CD4-positive, CD25-positive, alpha-beta regulatory T cell (primary cell): ENCODE measurements at regions not wholly inside any gene's neighbourhood (a gene's known extent, or its start where the extent isn't known, plus 50 kb on each side); places are given as distances from the start of the nearest gene placed in this dataset.

Experiments used
- ATAC-seq, 2 donors: fragments of 150-1000 bp; cut with Tn5 transposase; one replicate each; pipeline ENCODE4 v1.10.0; 2021; ENCODE audit warnings: low read depth in 2 of 2, moderate number of reproducible peaks in 2 of 2, moderate library complexity in 1 of 2
- DNase-seq, 3 donors: peaks; one replicate each; pipeline versions ENCODE4 v3.0.0 to v3.0.0-alpha.2; 2012 to 2022; ENCODE audit warnings: mixed read lengths in 1 of 3
- H3K27ac ChIP-seq: one replicate; pipeline ENCODE4 v1.7.0; 2013; ENCODE audit warnings: mild to moderate bottlenecking, low read length; ENCODE audit not compliant: insufficient read depth, poor library complexity, severe bottlenecking
- H3K27me3 ChIP-seq: one replicate; pipeline ENCODE4 v1.7.0; 2013; ENCODE audit warnings: low read length; ENCODE audit not compliant: control insufficient read depth, insufficient read depth
- H3K36me3 ChIP-seq: one replicate; pipeline ENCODE4 v1.7.0; 2013; ENCODE audit warnings: mild to moderate bottlenecking, low read length, moderate library complexity; ENCODE audit not compliant: control insufficient read depth, insufficient read depth
- H3K4me1 ChIP-seq: 2 replicates; pipeline ENCODE4 v1.7.0; 2013; ENCODE audit warnings: mild to moderate bottlenecking, low read length; ENCODE audit not compliant: insufficient read depth, control insufficient read depth, poor library complexity, severe bottlenecking
- H3K4me3 ChIP-seq: one replicate; pipeline ENCODE4 v1.7.0; 2013; ENCODE audit warnings: low read depth, mild to moderate bottlenecking, low read length, moderate library complexity
- H3K9me3 ChIP-seq, 2 experiments: 1 replicate in 1 of 2; 2 replicates in 1 of 2; pipeline ENCODE4 v1.7.0; 2013; ENCODE audit warnings: low read length in 2 of 2, mild to moderate bottlenecking in 1 of 2, moderate library complexity in 1 of 2; ENCODE audit not compliant: control insufficient read depth in 2 of 2
- H3K27ac Mint-ChIP-seq, 3 donors: one replicate each; pipeline ENCODE4 v1.8.0; 2020 to 2022; ENCODE audit warnings: mild to moderate bottlenecking in 3 of 3, mixed read lengths in 3 of 3, moderate library complexity in 2 of 3
- H3K27me3 Mint-ChIP-seq: one replicate; pipeline ENCODE4 v1.8.0; 2022; ENCODE audit warnings: mild to moderate bottlenecking, mixed read lengths
- H3K36me3 Mint-ChIP-seq: one replicate; pipeline ENCODE4 v1.8.0; 2020; ENCODE audit warnings: mixed read lengths
- H3K4me1 Mint-ChIP-seq, 4 donors: one replicate each; pipeline ENCODE4 v1.8.0; 2020 to 2022; ENCODE audit warnings: mixed read lengths in 4 of 4, mild to moderate bottlenecking in 1 of 4
- H3K4me3 Mint-ChIP-seq, 4 donors: one replicate each; pipeline ENCODE4 v1.8.0; 2020 to 2022; ENCODE audit warnings: mild to moderate bottlenecking in 4 of 4, mixed read lengths in 4 of 4, moderate library complexity in 3 of 4
- H3K9me3 Mint-ChIP-seq, 7 donors: one replicate each; pipeline ENCODE4 v1.8.0; 2020 to 2022; ENCODE audit warnings: mixed read lengths in 7 of 7, mild to moderate bottlenecking in 3 of 7, moderate library complexity in 2 of 7

GRCh38 chr13:40087091-40088002 lies 431.9 kb downstream of the COG6 start:
- Histone ChIP-seq H3K4me3 (no peak overlapping the region), H3K4me1 (no peaks in the 10 kb centered on the region), H3K27ac (no peak overlapping the region), H3K27me3 (no peaks in the 10 kb centered on the region), H3K36me3 (no peaks in the 10 kb centered on the region), H3K9me3 (no peaks in the 10 kb centered on the region)
- Mint-ChIP-seq H3K9me3 (peaks cover 0 to 2% (median 0%) of the 10 kb centered on the region in 7 donors), H3K36me3 (no peaks in the 10 kb centered on the region), H3K4me1 (peaks cover 0 to 5% (median 3%) of the 10 kb centered on the region in 4 donors), H3K27me3 (no peaks in the 10 kb centered on the region), H3K27ac (no peak overlapping the region), H3K4me3 (no peak overlapping the region)
- ATAC-seq (no peak), DNase-seq (no peak)

GRCh38 chr13:40094056-40094455 lies 438.6 kb downstream of the COG6 start:
- Mint-ChIP-seq H3K27me3 (no peaks in the 10 kb centered on the region), H3K27ac (no peak overlapping the region), H3K9me3 (peaks cover 0 to 7% (median 0%) of the 10 kb centered on the region in 7 donors), H3K36me3 (no peaks in the 10 kb centered on the region), H3K4me1 (peaks cover 12 to 26% (median 18%) of the 10 kb centered on the region in 4 donors), H3K4me3 (no peak overlapping the region)
- Histone ChIP-seq H3K4me1 (peaks cover 10% of the 10 kb centered on the region), H3K27me3 (no peaks in the 10 kb centered on the region), H3K4me3 (no peak overlapping the region), H3K27ac (no peak overlapping the region), H3K36me3 (no peaks in the 10 kb centered on the region), H3K9me3 (no peaks in the 10 kb centered on the region)
- DNase-seq (no peak), ATAC-seq (no peak)

DNA sequence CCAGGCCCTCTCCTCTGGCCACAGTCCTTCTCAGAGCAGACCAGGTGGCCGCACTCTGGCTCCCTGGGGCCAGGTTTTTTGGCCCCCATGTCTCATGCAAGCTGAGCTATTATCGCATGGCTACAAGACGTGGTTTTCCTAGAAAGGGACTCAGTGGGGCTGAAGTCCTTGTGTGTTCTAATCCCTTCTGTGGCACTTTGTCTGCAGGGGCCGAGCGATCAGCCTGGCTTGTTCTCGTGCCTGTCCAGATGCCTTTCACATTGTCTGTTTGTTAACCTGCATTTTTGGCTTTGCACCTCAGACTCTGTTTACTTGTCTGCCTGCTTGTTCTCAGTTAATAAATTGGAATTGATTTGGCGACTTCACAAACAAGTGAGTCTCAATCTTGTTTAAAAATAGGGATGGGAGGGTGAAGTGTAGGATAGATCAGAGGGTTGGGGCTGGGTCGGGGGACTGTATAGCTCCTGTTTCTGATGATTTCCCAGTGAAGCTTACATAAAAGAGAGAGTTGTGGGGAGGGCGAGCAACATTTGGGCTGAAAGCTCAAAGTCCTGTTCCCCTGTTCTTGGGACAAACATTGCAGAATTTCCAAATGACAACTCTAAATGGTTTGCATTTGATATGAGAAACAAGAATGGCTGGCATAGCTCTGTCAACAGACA lies 440.4 kb downstream of the COG6 start:
- Histone ChIP-seq H3K36me3 (no peaks in the 10 kb centered on the region), H3K27me3 (no peaks in the 10 kb centered on the region), H3K27ac (no peak overlapping the region), H3K9me3 (peaks cover 0 to 2% of the 10 kb centered on the region in 2 experiments), H3K4me1 (peaks cover 10% of the 10 kb centered on the region), H3K4me3 (no peak overlapping the region)
- Mint-ChIP-seq H3K9me3 (peaks cover 0 to 8% (median 1%) of the 10 kb centered on the region in 7 donors), H3K4me3 (no peak overlapping the region), H3K36me3 (no peaks in the 10 kb centered on the region), H3K27ac (peak overlapping the region; percentile 37 to 73 (median 58)), H3K4me1 (peaks cover 12 to 28% (median 17%) of the 10 kb centered on the region in 4 donors), H3K27me3 (no peaks in the 10 kb centered on the region)
- ATAC-seq (no peak), DNase-seq (no peak)

- Histone ChIP-seq H3K27me3 (no peaks in the 10 kb centered on the region), H3K4me3 (peak overlapping the region; percentile 17), H3K36me3 (no peaks in the 10 kb centered on the region), H3K4me1 (peaks cover 15% of the 10 kb centered on the region), H3K27ac (no peak overlapping the region), H3K9me3 (peaks cover 0 to 2% of the 10 kb centered on the region in 2 experiments)
- peak in 1 of 3 donors; percentile 82 for DNase-seq
- no peak overlapping the region for H3K4me3 Mint-ChIP-seq
- peaks cover 0 to 8% (median 4%) of the 10 kb centered on the region in 7 donors for H3K9me3 Mint-ChIP-seq
- ATAC-seq, result peak; percentile 99 to 100
- H3K27ac Mint-ChIP-seq, result peak overlapping the region; percentile 37 to 73 (median 58)
- H3K36me3 Mint-ChIP-seq, result no peaks in the 10 kb centered on the region
- peaks cover 12 to 34% (median 21%) of the 10 kb centered on the region in 4 donors for H3K4me1 Mint-ChIP-seq
- H3K27me3 Mint-ChIP-seq, result no peaks in the 10 kb centered on the region
Measured at GRCh38 chr13:40096357-40096901, 441.0 kb downstream of the COG6 start.

DNA sequence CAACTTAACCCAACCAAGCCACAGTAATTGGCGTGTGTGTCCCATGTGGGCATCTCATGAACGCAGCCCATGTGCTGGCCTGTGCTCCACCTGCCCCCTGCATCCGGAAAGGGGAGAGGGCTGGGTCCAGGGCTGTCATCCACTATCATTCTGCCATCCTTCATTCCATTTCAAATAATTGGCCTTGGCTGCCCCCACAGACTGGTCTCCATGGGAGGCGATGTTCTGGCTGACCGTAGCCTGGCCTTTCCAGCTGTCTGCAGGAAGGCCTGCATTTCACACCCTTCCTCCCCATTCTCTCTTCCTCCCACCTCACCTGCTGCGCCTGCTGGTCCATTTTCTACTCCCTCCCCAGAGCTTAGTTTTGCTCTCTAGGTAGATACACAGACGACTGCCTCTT lies 442.8 kb downstream of the COG6 start:
- no peaks in the 10 kb centered on the region for H3K27me3 ChIP-seq
- H3K36me3 ChIP-seq, result no peaks in the 10 kb centered on the region
- Mint-ChIP-seq H3K27me3 (no peaks in the 10 kb centered on the region), H3K27ac (peak overlapping the region in 1 of 3 donors; percentile 50), H3K9me3 (peaks cover 0 to 8% (median 4%) of the 10 kb centered on the region in 7 donors), H3K4me1 (peaks cover 27 to 52% (median 39%) of the 10 kb centered on the region in 4 donors), H3K36me3 (no peaks in the 10 kb centered on the region), H3K4me3 (no peak overlapping the region)
- no peak for ATAC-seq
- peaks cover 30% of the 10 kb centered on the region for H3K4me1 ChIP-seq
- H3K4me3 ChIP-seq, result no peak overlapping the region
- H3K9me3 ChIP-seq, result peaks cover 0 to 2% of the 10 kb centered on the region in 2 experiments
- H3K27ac ChIP-seq, result no peak overlapping the region
- DNase-seq, result no peak

GRCh38 chr13:40101708-40102359 lies 446.4 kb downstream of the COG6 start:
- H3K27ac Mint-ChIP-seq, result peak overlapping the region; percentile 88 to 96 (median 89)
- no peaks in the 10 kb centered on the region for H3K27me3 Mint-ChIP-seq
- peak overlapping the region; percentile 12 for H3K4me3 ChIP-seq
- peaks cover 25% of the 10 kb centered on the region for H3K4me1 ChIP-seq
- DNase-seq (peak in 1 of 3 donors; percentile 73), ATAC-seq (no peak)
- peaks cover 16 to 42% (median 39%) of the 10 kb centered on the region in 4 donors for H3K4me1 Mint-ChIP-seq
- peaks cover 0 to 8% (median 4%) of the 10 kb centered on the region in 7 donors for H3K9me3 Mint-ChIP-seq
- H3K27ac ChIP-seq, result no peak overlapping the region
- peak overlapping the region in 3 of 4 donors; percentile 10 to 46 (median 22) for H3K4me3 Mint-ChIP-seq
- no peaks in the 10 kb centered on the region for H3K36me3 ChIP-seq
- H3K36me3 Mint-ChIP-seq, result no peaks in the 10 kb centered on the region
- no peaks in the 10 kb centered on the region for H3K27me3 ChIP-seq
- peaks cover 0 to 2% of the 10 kb centered on the region in 2 experiments for H3K9me3 ChIP-seq

DNA sequence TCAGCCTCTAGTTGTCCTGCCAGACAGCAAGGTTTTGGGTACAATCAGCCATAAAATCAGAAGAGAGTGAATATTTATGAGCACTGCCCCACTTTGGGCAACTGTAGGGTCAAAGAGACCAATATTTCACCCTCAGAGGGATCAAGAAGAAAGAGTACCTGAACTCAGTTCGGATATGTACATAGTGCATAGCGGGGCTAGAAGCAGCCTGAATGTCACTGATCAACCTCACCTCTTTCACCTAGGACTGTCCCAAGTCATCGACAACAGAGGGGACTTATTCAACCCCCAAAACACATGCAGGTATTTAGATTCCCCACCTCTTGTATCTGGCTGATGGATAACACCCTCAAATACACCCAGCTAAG lies 446.9 kb downstream of the COG6 start:
- Mint-ChIP-seq H3K27ac (peak overlapping the region; percentile 88 to 96 (median 89)), H3K4me3 (peak overlapping the region in 1 of 4 donors; percentile 46), H3K9me3 (peaks cover 0 to 8% (median 4%) of the 10 kb centered on the region in 7 donors), H3K4me1 (peaks cover 19 to 40% (median 37%) of the 10 kb centered on the region in 4 donors), H3K36me3 (no peaks in the 10 kb centered on the region), H3K27me3 (no peaks in the 10 kb centered on the region)
- Histone ChIP-seq H3K4me3 (no peak overlapping the region), H3K27ac (no peak overlapping the region), H3K36me3 (no peaks in the 10 kb centered on the region), H3K9me3 (peaks cover 0 to 2% of the 10 kb centered on the region in 2 experiments), H3K4me1 (peaks cover 21% of the 10 kb centered on the region), H3K27me3 (no peaks in the 10 kb centered on the region)
- DNase-seq (peak in 1 of 3 donors; percentile 38), ATAC-seq (no peak)
